ENCODE measurements at regions not wholly inside any gene's neighbourhood (a gene's known extent, or its start where the extent isn't known, plus 50 kb on each side); places are given as distances from the start of the nearest gene placed in this dataset.

DNA sequence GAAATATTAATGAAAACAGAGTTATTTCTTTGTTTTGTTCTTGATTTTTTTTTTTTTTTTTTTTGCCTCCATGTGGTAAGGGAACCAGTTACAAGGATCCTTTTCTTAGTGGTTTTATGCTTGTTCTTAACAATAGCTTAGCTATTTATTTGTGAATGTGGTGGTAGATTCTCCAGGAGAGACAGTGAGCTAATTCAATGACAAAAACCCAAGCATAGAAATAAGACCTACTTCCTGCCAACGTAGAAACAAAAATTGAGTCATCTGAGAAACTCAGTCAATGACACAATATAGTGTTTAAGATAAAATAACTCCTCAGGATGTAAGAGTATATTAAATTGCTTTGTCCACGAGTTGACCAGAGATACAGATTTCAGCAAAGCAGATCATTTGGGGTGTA, 863.8 kb upstream of the PABPC4L start:
- Histone ChIP-seq H3K4me3 (no peak overlapping the region), H3K27ac (no peak overlapping the region)
- no peak for DNase-seq (ENCODE audit: low spot score)
- no peak for TF ChIP-seq CTCF (IDR thresholded peaks at IDR 0.05)

GRCh38 chr4:135050086-135050717, 848.6 kb upstream of the PABPC4L start:
- Histone ChIP-seq H3K27ac (no peak overlapping the region), H3K4me3 (no peak overlapping the region)
- no peak for DNase-seq (ENCODE audit: low spot score)
- no peak for TF ChIP-seq CTCF (IDR thresholded peaks at IDR 0.05)

DNA sequence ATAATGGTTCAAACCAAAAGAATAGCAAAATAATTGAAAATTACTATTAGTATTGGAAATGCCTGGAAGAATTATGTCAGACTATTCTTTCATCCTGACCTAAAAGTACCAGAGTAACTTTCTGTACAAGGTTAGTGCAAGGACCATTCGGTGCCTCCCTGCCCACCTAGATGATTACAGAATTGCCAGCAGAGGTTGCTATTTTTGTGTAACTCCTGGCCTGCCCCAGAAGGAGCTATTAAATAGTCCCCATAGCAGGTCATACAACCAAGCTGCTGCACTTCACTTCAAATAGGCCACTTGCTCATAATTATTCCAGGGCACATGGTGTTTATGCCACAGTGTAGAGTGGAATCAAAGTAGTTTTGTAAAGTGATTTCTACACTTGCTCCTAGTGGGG, 831.1 kb upstream of the PABPC4L start:
- Histone ChIP-seq H3K4me3 (no peak overlapping the region), H3K27ac (no peak overlapping the region)
- TF ChIP-seq CTCF (IDR thresholded peaks at IDR 0.05) = no peak
- DNase-seq (ENCODE audit: low spot score) = no peak

DNA sequence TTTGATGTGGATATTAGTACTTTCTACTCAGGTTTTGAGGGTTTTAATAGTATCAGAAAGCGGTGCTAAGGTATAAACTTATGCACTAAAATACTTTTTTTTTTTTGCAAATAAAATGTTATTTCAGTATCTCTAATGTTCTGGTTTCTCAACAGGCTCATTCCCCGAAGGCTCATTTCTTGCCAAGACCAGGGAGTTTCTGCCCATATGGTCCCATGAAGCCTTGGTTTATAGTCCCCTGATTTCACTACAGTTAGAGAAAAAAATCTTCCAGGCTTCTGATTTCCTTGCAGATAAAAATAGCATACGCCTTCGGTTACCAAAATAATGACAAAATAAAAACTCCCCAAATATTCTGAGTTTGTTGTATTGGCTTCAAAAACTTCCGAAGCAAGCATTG, 814.2 kb upstream of the PABPC4L start:
- Histone ChIP-seq H3K27ac (no peak overlapping the region), H3K4me3 (no peak overlapping the region)
- no peak for TF ChIP-seq CTCF (IDR thresholded peaks at IDR 0.05)
- no peak for DNase-seq (ENCODE audit: low spot score)

DNA sequence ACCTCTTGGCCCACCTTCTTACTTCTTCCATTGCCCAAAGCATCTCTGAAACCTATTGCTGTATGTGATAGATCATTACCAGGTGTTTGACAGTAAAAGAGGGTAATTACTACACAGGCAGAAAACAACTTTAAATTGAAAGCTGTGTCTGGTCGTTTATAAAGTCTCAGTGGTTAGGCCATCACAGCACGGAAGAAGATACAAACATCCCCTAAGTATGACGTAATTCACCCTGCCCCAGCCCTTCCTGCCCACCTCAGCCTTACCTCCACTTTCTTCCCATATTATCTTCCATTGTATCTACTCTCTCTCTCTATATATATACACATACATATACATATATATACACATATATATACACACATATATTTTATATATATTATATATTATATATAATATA, 805.8 kb upstream of the PABPC4L start:
- no peak for TF ChIP-seq CTCF (IDR thresholded peaks at IDR 0.05)

DNA sequence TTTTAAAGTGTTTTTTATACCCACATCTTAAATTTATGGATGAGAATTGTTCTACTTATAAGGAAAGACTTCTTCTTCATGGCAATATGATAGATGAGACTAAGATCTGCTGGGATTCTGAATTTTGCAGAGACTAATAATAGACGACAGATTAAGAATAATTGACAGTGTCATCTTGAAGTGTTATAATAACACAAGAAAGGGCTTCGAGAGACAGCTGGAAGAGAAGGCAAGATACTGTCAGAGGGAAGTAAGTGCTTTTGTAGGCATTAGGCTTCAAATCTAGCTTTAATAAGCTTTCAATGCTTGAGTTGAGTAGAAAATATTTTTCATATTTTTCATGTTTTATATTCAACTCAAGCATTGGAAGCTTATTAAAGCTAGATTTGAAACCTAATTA, 797.6 kb upstream of the PABPC4L start:
- DNase-seq (ENCODE audit: low spot score) = no peak
- no peak for TF ChIP-seq CTCF (IDR thresholded peaks at IDR 0.05)
- Histone ChIP-seq H3K27ac (no peak overlapping the region), H3K4me3 (no peak overlapping the region)

More for the DNA sequence above, 805.8 kb upstream of the PABPC4L start:
- no peak for DNase-seq (ENCODE audit: low spot score)
- Histone ChIP-seq H3K27ac (no peak overlapping the region), H3K4me3 (no peak overlapping the region)

DNA sequence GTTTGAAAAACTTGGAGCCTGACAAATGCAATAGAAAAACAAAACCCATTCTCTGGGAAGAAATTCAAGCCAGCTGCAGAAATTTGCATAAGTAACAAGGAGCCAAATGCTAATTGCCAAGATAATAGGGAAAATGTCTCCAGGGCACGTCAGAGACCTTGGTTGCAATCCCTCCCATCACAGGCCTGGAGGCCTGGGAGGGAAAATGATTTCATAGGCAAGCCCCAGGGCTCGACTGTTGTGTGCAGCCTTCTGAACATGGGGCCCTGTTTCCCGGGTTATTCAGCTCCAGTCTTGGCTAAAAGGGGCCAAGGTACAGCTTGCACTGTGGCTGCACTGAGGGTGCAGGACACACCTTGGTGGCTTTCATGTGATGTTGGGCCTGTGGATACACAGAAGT, 760.4 kb upstream of the PABPC4L start:
- TF ChIP-seq CTCF (IDR thresholded peaks at IDR 0.05) = no peak
- H3K27ac ChIP-seq = no peak overlapping the region
- no peak for DNase-seq (ENCODE audit: low spot score)
- no peak overlapping the region for H3K4me3 ChIP-seq

Measured in coronary artery (tissue), 2 donors.